Stomach (tissue), 8 donors: ENCODE measurements at regions not wholly inside any gene's neighbourhood (a gene's known extent, or its start where the extent isn't known, plus 50 kb on each side); places are given as distances from the start of the nearest gene placed in this dataset.

Experiments used
- DNase-seq, 2 donors: peaks; one replicate each; pipeline versions ENCODE4 v3.0.0 to v3.0.0-alpha.2; 2013 to 2019
- H3K27ac ChIP-seq, 5 donors: fragments of 200-600 bp in 4 of 5; sonication (generic) in 4 of 5; one replicate each; pipeline ENCODE4 v1.5.1; 2013 to 2019; ENCODE audit warnings: mild to moderate bottlenecking in 1 of 5, moderate library complexity in 1 of 5
- H3K27me3 ChIP-seq, 3 donors: fragments of 200-600 bp; sonication (generic); one replicate each; pipeline ENCODE4 v1.5.1; 2017 to 2019; ENCODE audit warnings: mixed run types in 1 of 3
- H3K36me3 ChIP-seq, 4 donors: fragments of 200-600 bp; sonication (generic); 1 replicate in 3 of 4; 2 replicates in 1 of 4; pipeline ENCODE4 v1.5.1; 2016 to 2019
- H3K4me1 ChIP-seq, 4 donors: fragments of 200-600 bp; sonication (generic); one replicate each; pipeline ENCODE4 v1.5.1; 2016 to 2019
- H3K4me3 ChIP-seq, 4 donors: fragments of 200-600 bp; sonication (generic) in 3 of 4; one replicate each; pipeline ENCODE4 v1.5.1; 2016 to 2019; ENCODE audit warnings: mild to moderate bottlenecking in 1 of 4
- H3K9me3 ChIP-seq, 4 donors: fragments of 200-600 bp; sonication (generic); one replicate each; pipeline ENCODE4 v1.5.1; 2016 to 2019
- CTCF ChIP-seq, 7 experiments: fragments of 450-650 bp in 4 of 7; fragments of 200-600 bp in 3 of 7; sonication (generic) in 3 of 7; IDR thresholded peaks; one replicate each; pipeline ENCODE4 v1.5.1; 2016 to 2019; ENCODE audit warnings: antibody characterized with exemption in 7 of 7, control low read depth in 2 of 7, mild to moderate bottlenecking in 1 of 7
- EP300 ChIP-seq: sonication (generic); formaldehyde crosslinking; IDR thresholded peaks from one replicate; pipeline ENCODE4 v1.6.1; 2017; ENCODE audit warnings: antibody characterized with exemption
- POLR2A ChIP-seq, 4 donors: fragments of 450-650 bp; IDR thresholded peaks; one replicate each; pipeline ENCODE4 v1.6.1; 2016; ENCODE audit warnings: antibody characterized with exemption in 4 of 4, control low read depth in 2 of 4, mild to moderate bottlenecking in 1 of 4, moderate library complexity in 1 of 4
- POLR2AphosphoS5 ChIP-seq, 3 donors: sonication (generic); formaldehyde crosslinking; IDR thresholded peaks; one replicate each; pipeline ENCODE4 v1.6.1; 2016; ENCODE audit warnings: antibody characterized with exemption in 3 of 3
- WGBS, 5 donors: extraction: QIAGEN DNeasy Blood & Tissue Kit in 3 of 5; methylation state at CpG; one replicate each; pipeline versions ENCODE4 v1.1.5 to v1.1.7; 2013 to 2018; 5-methylcytosine and 5-hydroxymethylcytosine counted together
- intact Hi-C: fragments of 100-400 bp; cut with DNase I; formaldehyde crosslinking; loops from one replicate; pipeline ENCODE4 v1.15.1; 2023; ENCODE audit warnings: low total_unique reads
- donor health status: healthy with polysubstance abuse.
- donor health status: Bipolar disorder and iron deficiency.
- donor health status: healthy.

DNA sequence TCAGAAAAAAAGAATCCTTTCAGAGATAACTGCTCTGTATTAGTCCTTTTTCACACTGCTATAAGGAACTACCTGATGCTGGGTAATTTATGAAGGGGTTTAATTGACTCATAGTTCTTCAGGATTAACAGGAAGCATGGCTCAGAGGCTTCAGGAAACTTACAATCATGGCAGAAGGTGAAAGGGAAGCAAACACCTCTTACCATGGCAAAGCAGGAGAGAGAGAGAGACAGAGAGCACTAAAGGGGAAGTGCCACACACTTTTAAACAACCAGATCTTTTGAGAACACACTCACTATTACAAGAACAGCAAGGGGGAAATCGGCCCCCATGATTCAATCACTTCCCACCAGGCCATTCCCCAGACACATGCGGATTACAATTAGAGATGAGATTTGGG lies 114.2 kb downstream of the TES start:
- WGBS, 5 donors: 86 to 93% (median 88%) methylated on average over 2 of the region's 2 CpGs
- DNase-seq: no peak
- no peak overlapping the region for H3K27ac ChIP-seq

GRCh38 chr7:116325517-116325916 lies 115.2 kb downstream of the TES start:
- WGBS, 5 donors: 85 to 91% (median 89%) methylated on average over 3 of the region's 3 CpGs

More for the DNA sequence above, 114.2 kb downstream of the TES start:
- H3K4me3 ChIP-seq: no peak overlapping the region
- H3K36me3 ChIP-seq: no peaks in the 10 kb centered on the region
- peaks cover 0 to 21% (median 2%) of the 10 kb centered on the region in 4 donors for H3K4me1 ChIP-seq
- intact Hi-C loops: no loop called here
- no peaks in the 10 kb centered on the region for H3K27me3 ChIP-seq
- TF ChIP-seq CTCF (IDR thresholded peaks at IDR 0.05): no peak
- TF ChIP-seq POLR2AphosphoS5 (IDR thresholded peaks at IDR 0.05): no peak
- TF ChIP-seq POLR2A (IDR thresholded peaks at IDR 0.05): no peak
- TF ChIP-seq EP300: no peak
- no peaks in the 10 kb centered on the region for H3K9me3 ChIP-seq

DNA sequence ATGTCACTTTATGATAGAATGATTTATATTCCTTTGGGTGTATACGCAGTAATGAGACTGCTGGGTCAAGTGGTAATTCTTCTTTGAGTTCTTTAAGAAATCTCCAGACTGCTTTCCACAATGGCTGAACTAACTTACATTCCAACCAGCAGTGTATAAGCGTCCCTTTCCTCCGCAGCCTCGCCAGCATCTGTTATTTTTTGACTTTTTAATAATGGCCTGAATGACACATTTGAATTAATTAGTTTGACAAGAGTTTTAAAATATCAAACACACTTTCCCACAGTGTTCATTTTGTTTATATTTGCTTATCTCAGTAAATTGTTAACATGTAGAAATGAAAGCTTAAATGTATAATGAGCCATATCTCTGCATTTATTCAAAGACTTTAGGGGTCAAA lies 116.8 kb downstream of the TES start:
- DNase-seq: no peak
- intact Hi-C loops: no loop called here
- H3K27ac ChIP-seq: no peak overlapping the region
- WGBS, 5 donors: 53 to 72% (median 63%) methylated on average over 4 of the region's 4 CpGs
- no peaks in the 10 kb centered on the region for H3K27me3 ChIP-seq
- peaks cover 0 to 28% (median 12%) of the 10 kb centered on the region in 4 donors for H3K4me1 ChIP-seq
- no peak overlapping the region for H3K4me3 ChIP-seq
- H3K36me3 ChIP-seq: no peaks in the 10 kb centered on the region
- TF ChIP-seq POLR2A (IDR thresholded peaks at IDR 0.05): no peak
- H3K9me3 ChIP-seq: no peaks in the 10 kb centered on the region

More at GRCh38 chr7:116325517-116325916, 115.2 kb downstream of the TES start:
- no peak for DNase-seq
- no peaks in the 10 kb centered on the region for H3K9me3 ChIP-seq
- intact Hi-C loops: no loop called here
- H3K4me1 ChIP-seq: peaks cover 0 to 21% (median 7%) of the 10 kb centered on the region in 4 donors
- H3K36me3 ChIP-seq: no peaks in the 10 kb centered on the region
- H3K27me3 ChIP-seq: no peaks in the 10 kb centered on the region
- TF ChIP-seq CTCF (IDR thresholded peaks at IDR 0.05) (no peak), POLR2A (IDR thresholded peaks at IDR 0.05) (no peak), EP300 (no peak), POLR2AphosphoS5 (IDR thresholded peaks at IDR 0.05) (no peak)
- no peak overlapping the region for H3K27ac ChIP-seq
- H3K4me3 ChIP-seq: no peak overlapping the region

- Histone ChIP-seq H3K4me1 (peaks cover 0 to 29% (median 12%) of the 10 kb centered on the region in 4 donors), H3K9me3 (no peaks in the 10 kb centered on the region), H3K4me3 (no peak overlapping the region), H3K27ac (peak overlapping the region in 1 of 5 donors; percentile 15), H3K27me3 (no peaks in the 10 kb centered on the region), H3K36me3 (no peaks in the 10 kb centered on the region)
- peak in 1 of 2 donors; percentile 34 for DNase-seq
- WGBS, 5 donors: 63 to 76% (median 69%) methylated on average over 7 of the region's 7 CpGs
- TF ChIP-seq EP300 (no peak), POLR2AphosphoS5 (IDR thresholded peaks at IDR 0.05) (peak in 1 of 3 donors; percentile 19), POLR2A (IDR thresholded peaks at IDR 0.05) (no peak)
- intact Hi-C loops: no loop called here
Measured at GRCh38 chr7:116327752-116328151, 117.4 kb downstream of the TES start.

DNA sequence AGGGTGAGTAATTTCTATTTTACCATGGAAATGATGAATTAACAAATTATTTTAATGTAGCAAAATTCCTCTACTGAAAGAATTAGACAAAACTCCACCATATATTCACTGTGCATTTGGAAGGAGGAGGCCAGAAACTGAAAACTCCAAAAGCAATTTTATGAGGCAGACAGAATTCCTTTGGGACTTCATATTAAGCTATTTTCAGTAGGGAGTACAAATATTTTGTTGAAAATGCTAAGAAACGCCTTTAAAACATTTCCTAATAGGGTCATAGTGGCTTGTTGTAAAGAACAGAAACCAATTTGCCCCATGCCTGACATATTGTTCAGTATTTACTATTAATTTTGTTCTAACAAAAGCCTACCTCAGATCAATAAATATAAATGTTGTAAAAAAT lies 117.8 kb downstream of the TES start:
- H3K27ac ChIP-seq: peak overlapping the region in 2 of 5 donors; percentile 15 to 18

More for the DNA sequence above, 117.8 kb downstream of the TES start:
- intact Hi-C loops: no loop called here
- H3K4me1 ChIP-seq: peaks cover 0 to 30% (median 12%) of the 10 kb centered on the region in 4 donors
- WGBS, 5 donors: 72 to 80% (median 78%) methylated on average over 1 of the region's 1 CpG
- H3K4me3 ChIP-seq: no peak overlapping the region
- peak in 1 of 2 donors; percentile 16 for DNase-seq
- no peaks in the 10 kb centered on the region for H3K27me3 ChIP-seq
- H3K36me3 ChIP-seq: no peaks in the 10 kb centered on the region
- TF ChIP-seq CTCF (IDR thresholded peaks at IDR 0.05): no peak
- no peak for TF ChIP-seq POLR2A (IDR thresholded peaks at IDR 0.05)
- TF ChIP-seq EP300: no peak
- TF ChIP-seq POLR2AphosphoS5 (IDR thresholded peaks at IDR 0.05): no peak
- no peaks in the 10 kb centered on the region for H3K9me3 ChIP-seq
